ENCODE measurements at regions not wholly inside any gene's neighbourhood (a gene's known extent, or its start where the extent isn't known, plus 50 kb on each side); places are given as distances from the start of the nearest gene placed in this dataset.

GRCh38 chr5:110085826-110086225, 396.1 kb downstream of the MAN2A1 start:
- no peak for DNase-seq (ENCODE audit: low read depth)
- no peak overlapping the region for H3K4me3 ChIP-seq (ENCODE audit: low read length)
- TF ChIP-seq CTCF (IDR thresholded peaks at IDR 0.05; ENCODE audit: insufficient read depth, low read depth, low read length, missing control alignments) = no peak

- peak; percentile 95 for DNase-seq (ENCODE audit: low read depth)
- no peak overlapping the region for H3K4me3 ChIP-seq (ENCODE audit: low read length)
- TF ChIP-seq CTCF (IDR thresholded peaks at IDR 0.05; ENCODE audit: insufficient read depth, low read depth, low read length, missing control alignments) = no peak
Observed at GRCh38 chr5:110086658-110087388, 397.1 kb downstream of the MAN2A1 start.

GRCh38 chr5:110087829-110088228, 398.1 kb downstream of the MAN2A1 start:
- no peak overlapping the region for H3K4me3 ChIP-seq (ENCODE audit: low read length)
- TF ChIP-seq CTCF (IDR thresholded peaks at IDR 0.05; ENCODE audit: insufficient read depth, low read depth, low read length, missing control alignments) = no peak
- DNase-seq (ENCODE audit: low read depth) = peak; percentile 58

- DNase-seq (ENCODE audit: low read depth) = peak; percentile 95
- TF ChIP-seq CTCF (IDR thresholded peaks at IDR 0.05; ENCODE audit: insufficient read depth, low read depth, low read length, missing control alignments) = no peak
- no peak overlapping the region for H3K4me3 ChIP-seq (ENCODE audit: low read length)
Observed at GRCh38 chr5:110088676-110089436, 399.1 kb downstream of the MAN2A1 start.

GRCh38 chr5:110092955-110093785, 403.4 kb downstream of the MAN2A1 start:
- no peak for TF ChIP-seq CTCF (IDR thresholded peaks at IDR 0.05; ENCODE audit: insufficient read depth, low read depth, low read length, missing control alignments)
- no peak for DNase-seq (ENCODE audit: low read depth)
- no peak overlapping the region for H3K4me3 ChIP-seq (ENCODE audit: low read length)

- no peak overlapping the region for H3K4me3 ChIP-seq (ENCODE audit: low read length)
- DNase-seq (ENCODE audit: low read depth) = no peak
- TF ChIP-seq CTCF (IDR thresholded peaks at IDR 0.05; ENCODE audit: insufficient read depth, low read depth, low read length, missing control alignments) = no peak
Observed at GRCh38 chr5:110094109-110094508, 404.4 kb downstream of the MAN2A1 start.

Measured in epithelial cell of esophagus (primary cell).